Activated CD8-positive, alpha-beta T cell treated with anti-CD3 and anti-CD28 coated beads, Interleukin-2, amount 10 ng/mL, durations not matched to agents 7 days and 5 days (primary cell): ENCODE measurements at regions not wholly inside any gene's neighbourhood (a gene's known extent, or its start where the extent isn't known, plus 50 kb on each side); places are given as distances from the start of the nearest gene placed in this dataset.
"Not testable (repeated sequence)": the region's sequence is repeated elsewhere in the genome, so short reads cannot be mapped to it uniquely, and the experiment has no call there.

Experiments used
- ATAC-seq: fragments of 150-1000 bp; cut with Tn5 transposase; one replicate; pipeline ENCODE4 v1.10.0; 2021; ENCODE audit warnings: moderate library complexity
- CTCF ChIA-PET: fragments of 350-600 bp; sonication (Branson Sonifier 250); formaldehyde crosslinking; loops from one replicate; lab custom pipeline; 2021; ENCODE audit warnings: antibody characterized with exemption; lab: Charles Lee
- POLR2A ChIA-PET: fragments of 350-600 bp; sonication (Branson Sonifier 250); formaldehyde crosslinking; loops from one replicate; lab custom pipeline; 2021; ENCODE audit warnings: antibody characterized with exemption; lab: Charles Lee
- DNase-seq: peaks from one replicate; pipeline ENCODE4 v3.0.0-alpha.2; 2020
- H3K27ac Mint-ChIP-seq: one replicate; pipeline ENCODE4 v1.8.0; 2021; ENCODE audit warnings: mild to moderate bottlenecking, mixed read lengths
- H3K27me3 Mint-ChIP-seq: one replicate; pipeline ENCODE4 v1.8.0; 2021; ENCODE audit warnings: low read depth, mixed read lengths
- H3K36me3 Mint-ChIP-seq: one replicate; pipeline ENCODE4 v1.8.0; 2021; ENCODE audit warnings: low read depth, mixed read lengths
- H3K4me1 Mint-ChIP-seq: one replicate; pipeline ENCODE4 v1.8.0; 2021; ENCODE audit warnings: low read depth, mixed read lengths
- H3K4me3 Mint-ChIP-seq: one replicate; pipeline ENCODE4 v1.8.0; 2021; ENCODE audit warnings: mild to moderate bottlenecking, mixed read lengths
- H3K9me3 Mint-ChIP-seq: one replicate; pipeline ENCODE4 v1.8.0; 2022; ENCODE audit warnings: mixed read lengths; ENCODE audit not compliant: insufficient read depth

- H3K27me3 Mint-ChIP-seq, H3K36me3 Mint-ChIP-seq, ATAC-seq, H3K27ac Mint-ChIP-seq, DNase-seq, H3K4me3 Mint-ChIP-seq, POLR2A ChIA-PET, CTCF ChIA-PET, H3K4me1 Mint-ChIP-seq: not testable (repeated sequence)
- H3K9me3 Mint-ChIP-seq, result peaks cover 16% of the 10 kb centered on the region
These were observed 241.1 kb upstream of the ELAVL2 start for GRCh38 chr9:24067107-24067506.

- ChIA-PET POLR2A (no interaction called here), CTCF (no interaction called here)
- ATAC-seq (no peak), DNase-seq (no peak)
- H3K4me1 Mint-ChIP-seq, result no peaks in the 10 kb centered on the region
- H3K27me3 Mint-ChIP-seq, result no peaks in the 10 kb centered on the region
- no peak overlapping the region for H3K27ac Mint-ChIP-seq
- no peak overlapping the region for H3K4me3 Mint-ChIP-seq
- H3K9me3 Mint-ChIP-seq, result peaks cover 19% of the 10 kb centered on the region
- no peaks in the 10 kb centered on the region for H3K36me3 Mint-ChIP-seq
These were observed 233.6 kb upstream of the ELAVL2 start for GRCh38 chr9:24059651-24060050.

GRCh38 chr9:24051587-24051986, 225.5 kb upstream of the ELAVL2 start:
- no peak overlapping the region for H3K4me3 Mint-ChIP-seq
- H3K27me3 Mint-ChIP-seq, result no peaks in the 10 kb centered on the region
- peaks cover 13% of the 10 kb centered on the region for H3K9me3 Mint-ChIP-seq
- DNase-seq (no peak), ATAC-seq (no peak)
- H3K36me3 Mint-ChIP-seq, result no peaks in the 10 kb centered on the region
- no peaks in the 10 kb centered on the region for H3K4me1 Mint-ChIP-seq
- ChIA-PET CTCF (no interaction called here), POLR2A (no interaction called here)
- no peak overlapping the region for H3K27ac Mint-ChIP-seq

- POLR2A ChIA-PET, H3K4me3 Mint-ChIP-seq, H3K4me1 Mint-ChIP-seq, ATAC-seq, H3K36me3 Mint-ChIP-seq, H3K27me3 Mint-ChIP-seq, DNase-seq, CTCF ChIA-PET, H3K27ac Mint-ChIP-seq: not testable (repeated sequence)
- H3K9me3 Mint-ChIP-seq, result peaks cover 13% of the 10 kb centered on the region
These were observed 224.2 kb upstream of the ELAVL2 start for GRCh38 chr9:24050239-24050638.

- peaks cover 22% of the 10 kb centered on the region for H3K9me3 Mint-ChIP-seq
- POLR2A ChIA-PET, result no interaction called here
- no peaks in the 10 kb centered on the region for H3K4me1 Mint-ChIP-seq
- no peak overlapping the region for H3K27ac Mint-ChIP-seq
- ATAC-seq (no peak), DNase-seq (no peak)
- H3K27me3 Mint-ChIP-seq, result no peaks in the 10 kb centered on the region
- H3K36me3 Mint-ChIP-seq, result no peaks in the 10 kb centered on the region
- CTCF ChIA-PET, result no interaction called here
- H3K4me3 Mint-ChIP-seq, result no peak overlapping the region
These were observed 219.1 kb upstream of the ELAVL2 start for GRCh38 chr9:24045150-24045549.

GRCh38 chr9:24044576-24044975, 218.5 kb upstream of the ELAVL2 start:
- DNase-seq (no peak), ATAC-seq (no peak)
- Mint-ChIP-seq H3K27me3 (no peaks in the 10 kb centered on the region), H3K9me3 (peaks cover 22% of the 10 kb centered on the region), H3K4me3 (no peak overlapping the region), H3K36me3 (no peaks in the 10 kb centered on the region), H3K4me1 (no peaks in the 10 kb centered on the region), H3K27ac (no peak overlapping the region)
- ChIA-PET POLR2A (no interaction called here), CTCF (no interaction called here)

GRCh38 chr9:24041160-24041690, 215.2 kb upstream of the ELAVL2 start:
- Mint-ChIP-seq H3K27me3 (no peaks in the 10 kb centered on the region), H3K9me3 (peaks cover 26% of the 10 kb centered on the region), H3K4me1 (no peaks in the 10 kb centered on the region), H3K27ac (no peak overlapping the region), H3K4me3 (no peak overlapping the region), H3K36me3 (no peaks in the 10 kb centered on the region)
- no peak for ATAC-seq
- POLR2A ChIA-PET, result no interaction called here
- CTCF ChIA-PET, result no interaction called here
- DNase-seq, result no peak

- no peak for DNase-seq
- Mint-ChIP-seq H3K27me3 (no peaks in the 10 kb centered on the region), H3K27ac (no peak overlapping the region), H3K4me3 (no peak overlapping the region), H3K36me3 (no peaks in the 10 kb centered on the region), H3K9me3 (peaks cover 28% of the 10 kb centered on the region), H3K4me1 (no peaks in the 10 kb centered on the region)
- no peak for ATAC-seq
- ChIA-PET POLR2A (no interaction called here), CTCF (no interaction called here)
These were observed 210.4 kb upstream of the ELAVL2 start for GRCh38 chr9:24036459-24036858.

GRCh38 chr9:24035816-24036215, 209.8 kb upstream of the ELAVL2 start:
- Mint-ChIP-seq H3K9me3 (peaks cover 24% of the 10 kb centered on the region), H3K4me1 (no peaks in the 10 kb centered on the region), H3K36me3 (no peaks in the 10 kb centered on the region), H3K4me3 (no peak overlapping the region), H3K27me3 (no peaks in the 10 kb centered on the region), H3K27ac (no peak overlapping the region)
- ATAC-seq, result no peak
- ChIA-PET CTCF (no interaction called here), POLR2A (no interaction called here)
- no peak for DNase-seq

- Mint-ChIP-seq H3K36me3 (no peaks in the 10 kb centered on the region), H3K4me3 (no peak overlapping the region), H3K27me3 (no peaks in the 10 kb centered on the region), H3K27ac (no peak overlapping the region), H3K4me1 (no peaks in the 10 kb centered on the region), H3K9me3 (peaks cover 10% of the 10 kb centered on the region)
- POLR2A ChIA-PET, result no interaction called here
- ATAC-seq (no peak), DNase-seq (no peak)
- CTCF ChIA-PET, result no interaction called here
These were observed 185.8 kb upstream of the ELAVL2 start for GRCh38 chr9:24011881-24012280.

- DNase-seq (no peak), ATAC-seq (no peak)
- POLR2A ChIA-PET, result no interaction called here
- Mint-ChIP-seq H3K4me3 (no peak overlapping the region), H3K27ac (no peak overlapping the region), H3K27me3 (no peaks in the 10 kb centered on the region), H3K4me1 (no peaks in the 10 kb centered on the region), H3K36me3 (no peaks in the 10 kb centered on the region), H3K9me3 (peaks cover 12% of the 10 kb centered on the region)
- CTCF ChIA-PET, result no interaction called here
These were observed 185.1 kb upstream of the ELAVL2 start for GRCh38 chr9:24011009-24011717.

- DNase-seq, result no peak
- Mint-ChIP-seq H3K36me3 (no peaks in the 10 kb centered on the region), H3K27ac (no peak overlapping the region), H3K4me1 (no peaks in the 10 kb centered on the region), H3K9me3 (peaks cover 20% of the 10 kb centered on the region), H3K27me3 (no peaks in the 10 kb centered on the region), H3K4me3 (no peak overlapping the region)
- ATAC-seq, result no peak
- ChIA-PET POLR2A (no interaction called here), CTCF (no interaction called here)
These were observed 183.3 kb upstream of the ELAVL2 start for GRCh38 chr9:24009322-24009721.

- no peaks in the 10 kb centered on the region for H3K4me1 Mint-ChIP-seq
- no peak for DNase-seq
- no peaks in the 10 kb centered on the region for H3K36me3 Mint-ChIP-seq
- H3K27ac Mint-ChIP-seq, result no peak overlapping the region
- H3K9me3 Mint-ChIP-seq, result peaks cover 11% of the 10 kb centered on the region
- no peak overlapping the region for H3K4me3 Mint-ChIP-seq
- no peaks in the 10 kb centered on the region for H3K27me3 Mint-ChIP-seq
- ChIA-PET POLR2A (no interaction called here), CTCF (no interaction called here)
- no peak for ATAC-seq
These were observed 181.1 kb upstream of the ELAVL2 start for GRCh38 chr9:24007185-24007584.
